B cell (primary cell): ENCODE measurements at regions not wholly inside any gene's neighbourhood (a gene's known extent, or its start where the extent isn't known, plus 50 kb on each side); places are given as distances from the start of the nearest gene placed in this dataset.

Experiments
- CTCF ChIP-seq: fragments of 200-600 bp; IDR thresholded peaks from one replicate; pipeline ENCODE4 v1.8.0; 2022; ENCODE audit warnings: antibody characterized with exemption, mild to moderate bottlenecking
- EZH2 ChIP-seq: IDR thresholded peaks from 2 replicates; pipeline ENCODE4 v1.6.1; 2012; ENCODE audit warnings: borderline replicate concordance, low read depth, mild to moderate bottlenecking, moderate library complexity, low read length; ENCODE audit not compliant: insufficient read depth, poor library complexity, severe bottlenecking

GRCh38 chr7:68247571-68247970 is 1250.9 kb downstream of the TYW1 start:
- TF ChIP-seq CTCF (no peak), EZH2 (no peak)
